ENCODE measurements at regions not wholly inside any gene's neighbourhood (a gene's known extent, or its start where the extent isn't known, plus 50 kb on each side); places are given as distances from the start of the nearest gene placed in this dataset.
"Not testable (repeated sequence)": the region's sequence is repeated elsewhere in the genome, so short reads cannot be mapped to it uniquely, and the experiment has no call there.

DNA sequence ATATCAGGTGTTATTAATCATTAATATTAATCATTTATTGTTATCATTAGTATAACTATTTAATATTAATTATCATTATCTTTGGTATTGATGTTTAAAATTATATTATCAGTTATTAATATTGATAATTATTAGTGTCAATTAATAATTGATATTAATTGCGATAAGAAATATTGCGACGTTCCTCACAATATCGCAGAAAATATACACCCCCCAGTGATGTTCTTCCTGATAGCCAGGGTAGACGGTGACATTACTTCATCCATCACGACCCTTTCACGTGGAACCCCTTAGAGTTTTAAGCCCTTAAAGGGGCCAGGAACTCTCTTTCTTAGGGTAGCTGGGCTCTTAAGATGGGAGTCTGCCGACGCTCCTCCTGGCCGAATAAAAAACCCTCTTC is 98.6 kb upstream of the OSBPL11 start:
- TF ChIP-seq, protein P1, sequence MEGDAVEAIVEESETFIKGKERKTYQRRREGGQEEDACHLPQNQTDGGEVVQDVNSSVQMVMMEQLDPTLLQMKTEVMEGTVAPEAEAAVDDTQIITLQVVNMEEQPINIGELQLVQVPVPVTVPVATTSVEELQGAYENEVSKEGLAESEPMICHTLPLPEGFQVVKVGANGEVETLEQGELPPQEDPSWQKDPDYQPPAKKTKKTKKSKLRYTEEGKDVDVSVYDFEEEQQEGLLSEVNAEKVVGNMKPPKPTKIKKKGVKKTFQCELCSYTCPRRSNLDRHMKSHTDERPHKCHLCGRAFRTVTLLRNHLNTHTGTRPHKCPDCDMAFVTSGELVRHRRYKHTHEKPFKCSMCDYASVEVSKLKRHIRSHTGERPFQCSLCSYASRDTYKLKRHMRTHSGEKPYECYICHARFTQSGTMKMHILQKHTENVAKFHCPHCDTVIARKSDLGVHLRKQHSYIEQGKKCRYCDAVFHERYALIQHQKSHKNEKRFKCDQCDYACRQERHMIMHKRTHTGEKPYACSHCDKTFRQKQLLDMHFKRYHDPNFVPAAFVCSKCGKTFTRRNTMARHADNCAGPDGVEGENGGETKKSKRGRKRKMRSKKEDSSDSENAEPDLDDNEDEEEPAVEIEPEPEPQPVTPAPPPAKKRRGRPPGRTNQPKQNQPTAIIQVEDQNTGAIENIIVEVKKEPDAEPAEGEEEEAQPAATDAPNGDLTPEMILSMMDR (IDR thresholded peaks at IDR 0.05; ENCODE audit: low read depth, low read length, poor library complexity, severe bottlenecking), result no peak
- TF ChIP-seq EZH2phosphoT487 (IDR thresholded peaks at IDR 0.05; ENCODE audit: borderline replicate concordance, low read length), result no peak
- no peaks in the 10 kb centered on the region for H3K79me2 ChIP-seq (ENCODE audit: control insufficient read depth, low read length)
- no peak overlapping the region for H3K4me3 ChIP-seq (ENCODE audit: low read length)
- no peaks in the 10 kb centered on the region for H3F3A ChIP-seq (ENCODE audit: control insufficient read depth, insufficient read depth)
- no peaks in the 10 kb centered on the region for H3K27me3 ChIP-seq (ENCODE audit: control insufficient read depth, low read length)
- no peaks in the 10 kb centered on the region for H3K36me3 ChIP-seq (ENCODE audit: control insufficient read depth, low read length)
- no peaks in the 10 kb centered on the region for H3K9me2 ChIP-seq (replicated peaks; ENCODE audit: control insufficient read depth, low read length)
- H3K4me1 ChIP-seq (ENCODE audit: control insufficient read depth, low read length), result no peaks in the 10 kb centered on the region
- H4K20me1 ChIP-seq (ENCODE audit: control insufficient read depth, insufficient read depth, low read depth, low read length), result no peaks in the 10 kb centered on the region
- H3K9me3 ChIP-seq (ENCODE audit: control insufficient read depth, insufficient read depth, low read length), result no peaks in the 10 kb centered on the region
- no peak overlapping the region for H3K4me2 ChIP-seq (ENCODE audit: low read length)
- H3K27ac ChIP-seq (ENCODE audit: low read depth, low read length), result no peak overlapping the region

- H3K4me3 ChIP-seq (ENCODE audit: low read length), result no peak overlapping the region
- no peaks in the 10 kb centered on the region for H3K9me2 ChIP-seq (replicated peaks; ENCODE audit: control insufficient read depth, low read length)
- H3K9me3 ChIP-seq (ENCODE audit: control insufficient read depth, insufficient read depth, low read length), result no peaks in the 10 kb centered on the region
- H4K20me1 ChIP-seq (ENCODE audit: control insufficient read depth, insufficient read depth, low read depth, low read length), result no peaks in the 10 kb centered on the region
- H3K27ac ChIP-seq (ENCODE audit: low read depth, low read length), result no peak overlapping the region
- H3K4me2 ChIP-seq (ENCODE audit: low read length), result no peak overlapping the region
- no peaks in the 10 kb centered on the region for H3K36me3 ChIP-seq (ENCODE audit: control insufficient read depth, low read length)
- TF ChIP-seq EZH2phosphoT487 (IDR thresholded peaks at IDR 0.05; ENCODE audit: borderline replicate concordance, low read length), result no peak
- TF ChIP-seq, protein P1 (IDR thresholded peaks at IDR 0.05; ENCODE audit: low read depth, low read length, poor library complexity, severe bottlenecking), result no peak
- no peaks in the 10 kb centered on the region for H3K79me2 ChIP-seq (ENCODE audit: control insufficient read depth, low read length)
- H3F3A ChIP-seq (ENCODE audit: control insufficient read depth, insufficient read depth), result no peaks in the 10 kb centered on the region
- H3K27me3 ChIP-seq (ENCODE audit: control insufficient read depth, low read length), result no peaks in the 10 kb centered on the region
- no peaks in the 10 kb centered on the region for H3K4me1 ChIP-seq (ENCODE audit: control insufficient read depth, low read length)
Observed at GRCh38 chr3:125694761-125695294, 99.5 kb upstream of the OSBPL11 start.

DNA sequence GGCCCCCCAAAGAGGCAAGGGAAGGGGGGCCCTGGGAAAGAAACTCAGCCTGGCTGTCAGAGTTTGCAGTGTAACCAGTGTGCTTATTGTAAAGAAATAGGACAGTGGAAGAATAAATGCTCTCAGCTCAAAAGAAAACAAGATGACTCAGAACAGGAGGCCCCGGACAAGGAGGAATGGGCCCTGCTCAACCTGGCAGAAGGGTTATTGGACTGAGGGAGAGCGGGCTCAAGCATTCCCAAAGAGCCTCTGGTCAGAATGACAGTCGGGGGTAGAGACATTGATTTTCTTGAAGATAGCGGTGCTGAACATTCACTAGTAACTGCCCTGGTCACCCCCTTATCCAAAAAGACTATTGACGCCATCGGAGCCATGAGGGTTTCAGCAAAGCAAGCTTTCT is 100.4 kb upstream of the OSBPL11 start:
- H3K9me2 ChIP-seq (replicated peaks; ENCODE audit: control insufficient read depth, low read length), result no peaks in the 10 kb centered on the region
- H3K36me3 ChIP-seq (ENCODE audit: control insufficient read depth, low read length), result no peaks in the 10 kb centered on the region

GRCh38 chr3:125697126-125697525 is 101.8 kb upstream of the OSBPL11 start:
- not testable (repeated sequence) for H3K4me2 ChIP-seq (ENCODE audit: low read length); H3K9me3 ChIP-seq (ENCODE audit: control insufficient read depth, insufficient read depth, low read length); H3K79me2 ChIP-seq (ENCODE audit: control insufficient read depth, low read length); H3K4me3 ChIP-seq (ENCODE audit: low read length); H3K27ac ChIP-seq (ENCODE audit: low read depth, low read length); H4K20me1 ChIP-seq (ENCODE audit: control insufficient read depth, insufficient read depth, low read depth, low read length); H3K36me3 ChIP-seq (ENCODE audit: control insufficient read depth, low read length); H3K4me1 ChIP-seq (ENCODE audit: control insufficient read depth, low read length); H3F3A ChIP-seq (ENCODE audit: control insufficient read depth, insufficient read depth); H3K9me2 ChIP-seq (replicated peaks; ENCODE audit: control insufficient read depth, low read length); H3K27me3 ChIP-seq (ENCODE audit: control insufficient read depth, low read length)

More for the DNA sequence above, 100.4 kb upstream of the OSBPL11 start:
- Histone ChIP-seq H3K4me1 (ENCODE audit: control insufficient read depth, low read length) (no peaks in the 10 kb centered on the region), H3K9me3 (ENCODE audit: control insufficient read depth, insufficient read depth, low read length) (no peaks in the 10 kb centered on the region), H3K27me3 (ENCODE audit: control insufficient read depth, low read length) (no peaks in the 10 kb centered on the region), H3K79me2 (ENCODE audit: control insufficient read depth, low read length) (no peaks in the 10 kb centered on the region), H3F3A (ENCODE audit: control insufficient read depth, insufficient read depth) (no peaks in the 10 kb centered on the region), H4K20me1 (ENCODE audit: control insufficient read depth, insufficient read depth, low read depth, low read length) (no peaks in the 10 kb centered on the region), H3K27ac (ENCODE audit: low read depth, low read length) (no peak overlapping the region), H3K4me3 (ENCODE audit: low read length) (no peak overlapping the region), H3K4me2 (ENCODE audit: low read length) (no peak overlapping the region)
- TF ChIP-seq, protein P1 (IDR thresholded peaks at IDR 0.05; ENCODE audit: low read depth, low read length, poor library complexity, severe bottlenecking), result no peak
- TF ChIP-seq EZH2phosphoT487 (IDR thresholded peaks at IDR 0.05; ENCODE audit: borderline replicate concordance, low read length), result no peak

DNA sequence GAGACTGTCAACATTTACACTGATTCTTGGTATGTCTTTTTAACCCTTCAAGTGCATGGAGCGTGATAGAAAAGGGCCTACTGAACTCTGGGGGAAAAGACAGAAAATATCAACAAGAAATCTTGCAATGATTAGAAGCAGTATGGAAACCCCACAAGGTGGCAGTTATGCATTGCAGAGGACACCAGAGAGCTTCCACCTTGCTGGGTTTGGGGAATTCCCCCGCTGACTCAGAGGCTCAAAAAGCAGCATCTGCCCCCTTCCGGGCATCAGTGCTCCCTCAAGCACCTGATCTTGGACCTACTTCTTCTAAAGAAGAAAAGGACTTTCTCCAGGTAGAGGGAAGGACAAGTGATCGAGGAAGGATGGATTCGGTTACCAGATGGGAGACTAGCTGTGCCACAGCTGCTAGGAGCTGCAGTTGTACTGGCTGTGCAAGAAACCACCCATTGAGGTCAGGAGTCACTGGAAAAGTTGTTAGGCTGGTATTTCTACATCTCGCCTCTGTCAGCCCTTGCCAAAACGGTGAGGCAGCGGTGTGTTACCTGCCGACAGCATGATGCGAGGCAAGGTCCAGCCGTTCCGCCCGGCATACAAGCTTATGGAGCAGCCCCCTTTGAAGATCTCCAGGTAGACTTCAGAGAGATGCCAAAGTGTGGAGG is 102.8 kb upstream of the OSBPL11 start:
- not testable (repeated sequence) for H3K27me3 ChIP-seq (ENCODE audit: control insufficient read depth, low read length); H3K4me1 ChIP-seq (ENCODE audit: control insufficient read depth, low read length); H3K79me2 ChIP-seq (ENCODE audit: control insufficient read depth, low read length); H4K20me1 ChIP-seq (ENCODE audit: control insufficient read depth, insufficient read depth, low read depth, low read length); H3K9me2 ChIP-seq (replicated peaks; ENCODE audit: control insufficient read depth, low read length); H3K9me3 ChIP-seq (ENCODE audit: control insufficient read depth, insufficient read depth, low read length); H3K4me2 ChIP-seq (ENCODE audit: low read length); H3K4me3 ChIP-seq (ENCODE audit: low read length); H3K36me3 ChIP-seq (ENCODE audit: control insufficient read depth, low read length); H3K27ac ChIP-seq (ENCODE audit: low read depth, low read length); H3F3A ChIP-seq (ENCODE audit: control insufficient read depth, insufficient read depth)
